Panc1 (cell line): ENCODE measurements at regions not wholly inside any gene's neighbourhood (a gene's known extent, or its start where the extent isn't known, plus 50 kb on each side); places are given as distances from the start of the nearest gene placed in this dataset.

Experiments used
- ATAC-seq: fragments of 200-7000 bp; cut with Tn5 transposase; 2 replicates; pipeline ENCODE4 v1.9.1; 2020; ENCODE audit warnings: mild to moderate bottlenecking, moderate library complexity
- BruUV-seq: library from RNA; stranded (reverse); fragments of 400-500 nt; replicated peaks from 2 replicates; lab custom pipeline; 2021; lab: Mats Ljungman, UMichigan
- CTCF ChIA-PET: fragments of 300-600 bp; sonication (Branson Sonifier 250); formaldehyde crosslinking; loops from one replicate; lab custom pipeline; 2022; ENCODE audit warnings: antibody characterized with exemption; lab: Charles Lee
- POLR2A ChIA-PET: fragments of 300-600 bp; sonication (Branson Sonifier 250); formaldehyde crosslinking; loops from one replicate; lab custom pipeline; 2022; ENCODE audit warnings: antibody characterized with exemption; lab: Charles Lee
- DNase-seq: peaks from one replicate; pipeline ENCODE4 v3.0.0-alpha.2; 2010; ENCODE audit warnings: low read depth, low spot score
- H3K27ac ChIP-seq: 2 replicates; pipeline ENCODE4 v1.5.1; 2011; ENCODE audit warnings: mild to moderate bottlenecking, low read length, inconsistent platforms
- H3K27me3 ChIP-seq: fragments of 200-500 bp; sonication (Bioruptor generic); 2 replicates; pipeline ENCODE4 v1.6.0; 2014; ENCODE audit warnings: low read length, inconsistent platforms; ENCODE audit not compliant: control insufficient read depth, insufficient read depth
- H3K36me3 ChIP-seq: fragments of 200-500 bp; sonication (Bioruptor generic); 2 replicates; pipeline ENCODE4 v1.5.1; 2014; ENCODE audit warnings: inconsistent platforms, mild to moderate bottlenecking, low read length, moderate library complexity; ENCODE audit not compliant: control insufficient read depth, insufficient read depth
- H3K4me1 ChIP-seq: 2 replicates; pipeline ENCODE4 v1.5.1; 2011; ENCODE audit warnings: inconsistent platforms, mild to moderate bottlenecking, low read length, moderate library complexity; ENCODE audit not compliant: control insufficient read depth, insufficient read depth
- H3K4me3 ChIP-seq, 2 experiments: 2 replicates each; pipeline ENCODE4 v1.5.1; 2011 to 2012; ENCODE audit warnings: low read depth in 2 of 2, low read length in 2 of 2, mild to moderate bottlenecking in 2 of 2, inconsistent platforms in 1 of 2, moderate library complexity in 1 of 2
- H3K9me3 ChIP-seq: fragments of 200-500 bp; sonication (Bioruptor generic); 2 replicates; pipeline ENCODE4 v1.5.1; 2014; ENCODE audit warnings: low read depth, mild to moderate bottlenecking, inconsistent platforms, low read length, moderate library complexity; ENCODE audit not compliant: control insufficient read depth, insufficient read depth
- POLR2AphosphoS5 ChIP-seq: IDR thresholded peaks from 2 replicates; pipeline ENCODE4 v1.6.1; 2012; ENCODE audit warnings: mild to moderate bottlenecking, low read depth, low read length, moderate library complexity
- SIN3A ChIP-seq: IDR thresholded peaks from 2 replicates; pipeline ENCODE4 v1.6.1; 2012; ENCODE audit warnings: low read depth, mild to moderate bottlenecking, low read length, moderate library complexity, borderline replicate concordance; ENCODE audit not compliant: insufficient read depth
- TCF7L2 ChIP-seq: IDR thresholded peaks from 2 replicates; pipeline ENCODE4 v1.6.1; 2011; ENCODE audit warnings: mild to moderate bottlenecking, low read depth, low read length, inconsistent platforms
- in situ Hi-C: cut with HindIII; loops from 2 replicates; pipeline ENCODE4 v1.10.0; 2016; ENCODE audit warnings: low sequenced_read_pairs, low pct_unique_long_range_greater_than_20kb
- intact Hi-C: fragments of 100-400 bp; cut with micrococcal nuclease; formaldehyde crosslinking; loops from one replicate; pipeline ENCODE4 v1.10.0; 2022; ENCODE audit not compliant: unreplicated experiment
- TF ChIP-seq, protein P1 (sequence below), 2 experiments: IDR thresholded peaks; 2 replicates each; pipeline ENCODE4 v1.6.1; 2011 to 2012; ENCODE audit warnings: low read depth in 2 of 2, control low read depth in 1 of 2, low read length in 1 of 2, mild to moderate bottlenecking in 1 of 2, moderate library complexity in 1 of 2; ENCODE audit not compliant: insufficient read depth in 1 of 2
- TF ChIP-seq, protein P2 (sequence below): fragments of 450-650 bp; IDR thresholded peaks from 2 replicates; pipeline ENCODE4 v1.5.1; 2017; ENCODE audit warnings: mild to moderate bottlenecking

DNA sequence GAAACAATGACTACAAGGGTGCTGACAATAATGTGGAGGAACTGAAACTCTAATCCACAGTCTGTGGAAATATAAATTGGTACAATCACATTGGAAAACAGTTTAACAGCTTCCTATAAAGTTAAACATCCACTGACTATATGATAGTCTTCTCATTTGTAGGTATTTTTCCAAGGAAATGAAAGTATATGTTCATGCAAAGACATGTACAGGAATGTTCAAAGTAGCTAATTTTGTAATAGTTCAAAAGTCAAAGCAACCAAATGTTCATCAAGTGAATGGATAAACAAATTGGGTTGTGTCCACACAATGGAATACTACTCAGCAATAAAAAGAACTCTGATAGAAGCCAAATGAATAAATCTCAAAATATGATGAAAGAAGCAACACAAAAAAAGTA is 626.0 kb upstream of the IGFBP3 start:
- BruUV-seq: no TSS peak

DNA sequence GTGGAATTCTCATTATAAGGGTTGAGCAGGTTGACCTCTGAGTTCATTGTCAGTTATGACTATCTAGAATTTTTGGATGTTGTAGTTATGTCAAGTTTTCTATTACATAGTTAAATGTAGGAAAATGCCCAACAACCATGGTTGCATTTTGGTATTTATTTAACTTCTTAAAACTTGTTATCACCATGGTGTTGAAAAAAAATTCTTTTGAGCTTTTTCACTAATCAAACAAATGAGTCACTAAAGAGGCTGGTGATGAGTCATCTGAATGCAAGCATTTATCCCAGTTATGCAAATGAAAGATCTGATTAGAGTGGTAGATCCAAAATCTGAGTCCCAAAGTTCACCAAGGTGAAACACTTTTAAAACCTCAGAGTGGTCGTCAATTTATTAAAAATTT is 624.7 kb upstream of the IGFBP3 start:
- TF ChIP-seq SIN3A (no peak), TCF7L2 (no peak), POLR2AphosphoS5 (no peak)
- TF ChIP-seq, protein P1, sequence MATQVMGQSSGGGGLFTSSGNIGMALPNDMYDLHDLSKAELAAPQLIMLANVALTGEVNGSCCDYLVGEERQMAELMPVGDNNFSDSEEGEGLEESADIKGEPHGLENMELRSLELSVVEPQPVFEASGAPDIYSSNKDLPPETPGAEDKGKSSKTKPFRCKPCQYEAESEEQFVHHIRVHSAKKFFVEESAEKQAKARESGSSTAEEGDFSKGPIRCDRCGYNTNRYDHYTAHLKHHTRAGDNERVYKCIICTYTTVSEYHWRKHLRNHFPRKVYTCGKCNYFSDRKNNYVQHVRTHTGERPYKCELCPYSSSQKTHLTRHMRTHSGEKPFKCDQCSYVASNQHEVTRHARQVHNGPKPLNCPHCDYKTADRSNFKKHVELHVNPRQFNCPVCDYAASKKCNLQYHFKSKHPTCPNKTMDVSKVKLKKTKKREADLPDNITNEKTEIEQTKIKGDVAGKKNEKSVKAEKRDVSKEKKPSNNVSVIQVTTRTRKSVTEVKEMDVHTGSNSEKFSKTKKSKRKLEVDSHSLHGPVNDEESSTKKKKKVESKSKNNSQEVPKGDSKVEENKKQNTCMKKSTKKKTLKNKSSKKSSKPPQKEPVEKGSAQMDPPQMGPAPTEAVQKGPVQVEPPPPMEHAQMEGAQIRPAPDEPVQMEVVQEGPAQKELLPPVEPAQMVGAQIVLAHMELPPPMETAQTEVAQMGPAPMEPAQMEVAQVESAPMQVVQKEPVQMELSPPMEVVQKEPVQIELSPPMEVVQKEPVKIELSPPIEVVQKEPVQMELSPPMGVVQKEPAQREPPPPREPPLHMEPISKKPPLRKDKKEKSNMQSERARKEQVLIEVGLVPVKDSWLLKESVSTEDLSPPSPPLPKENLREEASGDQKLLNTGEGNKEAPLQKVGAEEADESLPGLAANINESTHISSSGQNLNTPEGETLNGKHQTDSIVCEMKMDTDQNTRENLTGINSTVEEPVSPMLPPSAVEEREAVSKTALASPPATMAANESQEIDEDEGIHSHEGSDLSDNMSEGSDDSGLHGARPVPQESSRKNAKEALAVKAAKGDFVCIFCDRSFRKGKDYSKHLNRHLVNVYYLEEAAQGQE (IDR thresholded peaks at IDR 0.05; ENCODE audit: insufficient read depth in 1 of 2, low read depth in 2 of 2, low read length in 1 of 2): no peak
- TF ChIP-seq, protein P2, sequence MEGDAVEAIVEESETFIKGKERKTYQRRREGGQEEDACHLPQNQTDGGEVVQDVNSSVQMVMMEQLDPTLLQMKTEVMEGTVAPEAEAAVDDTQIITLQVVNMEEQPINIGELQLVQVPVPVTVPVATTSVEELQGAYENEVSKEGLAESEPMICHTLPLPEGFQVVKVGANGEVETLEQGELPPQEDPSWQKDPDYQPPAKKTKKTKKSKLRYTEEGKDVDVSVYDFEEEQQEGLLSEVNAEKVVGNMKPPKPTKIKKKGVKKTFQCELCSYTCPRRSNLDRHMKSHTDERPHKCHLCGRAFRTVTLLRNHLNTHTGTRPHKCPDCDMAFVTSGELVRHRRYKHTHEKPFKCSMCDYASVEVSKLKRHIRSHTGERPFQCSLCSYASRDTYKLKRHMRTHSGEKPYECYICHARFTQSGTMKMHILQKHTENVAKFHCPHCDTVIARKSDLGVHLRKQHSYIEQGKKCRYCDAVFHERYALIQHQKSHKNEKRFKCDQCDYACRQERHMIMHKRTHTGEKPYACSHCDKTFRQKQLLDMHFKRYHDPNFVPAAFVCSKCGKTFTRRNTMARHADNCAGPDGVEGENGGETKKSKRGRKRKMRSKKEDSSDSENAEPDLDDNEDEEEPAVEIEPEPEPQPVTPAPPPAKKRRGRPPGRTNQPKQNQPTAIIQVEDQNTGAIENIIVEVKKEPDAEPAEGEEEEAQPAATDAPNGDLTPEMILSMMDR: no peak
- Histone ChIP-seq H3K9me3 (peaks cover 6% of the 10 kb centered on the region; the same call in 1 of the 2 replicates), H3K27ac (peak overlapping the region; percentile 18; the same call in 1 of the 2 replicates), H3K4me1 (peaks cover 20% of the 10 kb centered on the region), H3K27me3 (no peaks in the 10 kb centered on the region), H3K4me3 (no peak overlapping the region), H3K36me3 (no peaks in the 10 kb centered on the region; the same call in 1 of the 2 replicates)
- ATAC-seq (peak; percentile 85), DNase-seq (peak; percentile 76)
- no TSS peak for BruUV-seq
- intact Hi-C loops: no loop called here
- ChIA-PET CTCF (no interaction called here), POLR2A (no interaction called here)
- in situ Hi-C loops: no loop called here

More for the DNA sequence above, 626.0 kb upstream of the IGFBP3 start:
- Histone ChIP-seq H3K36me3 (no peaks in the 10 kb centered on the region; the same call in 1 of the 2 replicates), H3K4me1 (peaks cover 20% of the 10 kb centered on the region), H3K9me3 (peaks cover 6% of the 10 kb centered on the region; the same call in 1 of the 2 replicates), H3K4me3 (no peak overlapping the region), H3K27me3 (no peaks in the 10 kb centered on the region), H3K27ac (no peak overlapping the region)
- ChIA-PET POLR2A (no interaction called here), CTCF (interaction anchor here (0.7 kb wide), 1 partner anchor 87 kb away, joined by 3 read pairs; no protein-coding TSS in a partner anchor)
- no peak for DNase-seq
- in situ Hi-C loops (no loop called here), intact Hi-C loops (no loop called here)
- TF ChIP-seq, protein P2: no peak
- TF ChIP-seq TCF7L2 (no peak), POLR2AphosphoS5 (no peak), SIN3A (no peak)
- TF ChIP-seq, protein P1 (IDR thresholded peaks at IDR 0.05; ENCODE audit: insufficient read depth in 1 of 2, low read depth in 2 of 2, low read length in 1 of 2): no peak
- ATAC-seq: no peak
